CD8-positive, alpha-beta memory T cell (primary cell): ENCODE measurements at regions not wholly inside any gene's neighbourhood (a gene's known extent, or its start where the extent isn't known, plus 50 kb on each side); places are given as distances from the start of the nearest gene placed in this dataset.

Experiments
- CTCF ChIA-PET: fragments of 350-600 bp; sonication (Branson Sonifier 250); formaldehyde crosslinking; loops from one replicate; lab custom pipeline; 2021; ENCODE audit warnings: antibody characterized with exemption; lab: Charles Lee
- POLR2A ChIA-PET: fragments of 350-600 bp; sonication (Branson Sonifier 250); formaldehyde crosslinking; loops from one replicate; lab custom pipeline; 2021; ENCODE audit warnings: antibody characterized with exemption; lab: Charles Lee
- DNase-seq, 5 donors: peaks; one replicate each; pipeline versions ENCODE4 v3.0.0 to v3.0.0-alpha.2; 2020 to 2022; ENCODE audit warnings: mixed read lengths in 1 of 5
- H3K27ac ChIP-seq: one replicate; pipeline ENCODE4 v1.7.0; 2013; ENCODE audit warnings: low read depth, mild to moderate bottlenecking, low read length, moderate library complexity
- H3K27me3 ChIP-seq: 2 replicates; pipeline ENCODE4 v1.7.0; 2013; ENCODE audit warnings: low read length, mild to moderate bottlenecking; ENCODE audit not compliant: insufficient read depth, poor library complexity, severe bottlenecking
- H3K36me3 ChIP-seq: 2 replicates; pipeline ENCODE4 v1.7.0; 2013; ENCODE audit warnings: mild to moderate bottlenecking, low read length, moderate library complexity; ENCODE audit not compliant: insufficient read depth
- H3K4me1 ChIP-seq: 2 replicates; pipeline ENCODE4 v1.7.0; 2013; ENCODE audit warnings: mild to moderate bottlenecking, low read length, moderate library complexity; ENCODE audit not compliant: insufficient read depth
- H3K4me3 ChIP-seq: 2 replicates; pipeline ENCODE4 v1.7.0; 2013; ENCODE audit warnings: mild to moderate bottlenecking, low read length
- H3K9me3 ChIP-seq: 2 replicates; pipeline ENCODE4 v1.7.0; 2013; ENCODE audit warnings: mild to moderate bottlenecking, low read length
- H3K27ac Mint-ChIP-seq, 8 donors: one replicate each; pipeline ENCODE4 v1.8.0; 2020 to 2021; ENCODE audit warnings: mixed read lengths in 8 of 8, mild to moderate bottlenecking in 6 of 8, inconsistent platforms in 3 of 8, moderate library complexity in 3 of 8
- H3K27me3 Mint-ChIP-seq, 2 donors: one replicate each; pipeline ENCODE4 v1.8.0; 2020 to 2021; ENCODE audit warnings: mixed read lengths in 2 of 2, mild to moderate bottlenecking in 1 of 2, moderate library complexity in 1 of 2
- H3K36me3 Mint-ChIP-seq, 3 donors: one replicate each; pipeline ENCODE4 v1.8.0; 2020 to 2021; ENCODE audit warnings: mixed read lengths in 3 of 3, inconsistent platforms in 1 of 3, mild to moderate bottlenecking in 1 of 3
- H3K4me1 Mint-ChIP-seq, 3 donors: one replicate each; pipeline ENCODE4 v1.8.0; 2020 to 2021; ENCODE audit warnings: mixed read lengths in 3 of 3, inconsistent platforms in 1 of 3, mild to moderate bottlenecking in 1 of 3
- H3K4me3 Mint-ChIP-seq, 7 donors: one replicate each; pipeline ENCODE4 v1.8.0; 2020 to 2021; ENCODE audit warnings: mixed read lengths in 7 of 7, mild to moderate bottlenecking in 6 of 7, moderate library complexity in 4 of 7, inconsistent platforms in 2 of 7
- H3K9me3 Mint-ChIP-seq, 5 donors: one replicate each; pipeline ENCODE4 v1.8.0; 2020 to 2022; ENCODE audit warnings: mixed read lengths in 5 of 5, mild to moderate bottlenecking in 3 of 5, moderate library complexity in 2 of 5, inconsistent platforms in 1 of 5

GRCh38 chr3:30248423-30248822 lies 358.0 kb upstream of the TGFBR2 start:
- H3K27me3 ChIP-seq, result no peaks in the 10 kb centered on the region
- ChIA-PET CTCF (no interaction called here), POLR2A (no interaction called here)
- H3K27me3 Mint-ChIP-seq, result peaks cover 2 to 14% of the 10 kb centered on the region in 2 donors
- H3K9me3 Mint-ChIP-seq, result no peaks in the 10 kb centered on the region
- H3K4me1 Mint-ChIP-seq, result peaks cover 2 to 6% (median 5%) of the 10 kb centered on the region in 3 donors
- no peak overlapping the region for H3K27ac Mint-ChIP-seq
- H3K27ac ChIP-seq, result no peak overlapping the region
- H3K4me3 Mint-ChIP-seq, result peak overlapping the region in 1 of 7 donors; percentile 21
- peaks cover 0 to 10% (median 2%) of the 10 kb centered on the region in 3 donors for H3K36me3 Mint-ChIP-seq
- DNase-seq, result no peak
- H3K4me1 ChIP-seq, result no peaks in the 10 kb centered on the region
- no peaks in the 10 kb centered on the region for H3K9me3 ChIP-seq
- no peaks in the 10 kb centered on the region for H3K36me3 ChIP-seq
- no peak overlapping the region for H3K4me3 ChIP-seq

DNA sequence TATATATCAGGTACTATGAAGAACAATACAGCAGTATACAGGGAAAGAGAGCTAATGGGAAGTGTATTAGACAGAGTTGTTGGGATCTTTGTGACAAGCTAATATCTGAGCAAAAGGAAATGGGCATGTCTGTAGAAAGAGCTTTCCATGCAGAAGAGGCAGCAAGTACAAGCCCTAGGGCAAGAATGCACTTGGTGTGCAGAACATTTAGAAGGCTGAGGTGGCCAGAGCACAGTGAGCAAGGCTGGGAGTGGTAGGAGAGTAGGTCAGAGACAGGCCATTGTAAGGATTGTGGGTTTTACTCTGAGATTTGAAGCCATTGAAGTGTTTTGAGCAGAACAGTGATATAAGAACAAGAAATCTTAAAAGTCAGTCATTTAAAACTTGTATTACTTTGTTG lies 353.9 kb upstream of the TGFBR2 start:
- no peak overlapping the region for H3K27ac ChIP-seq
- no peak for DNase-seq
- CTCF ChIA-PET, result no interaction called here
- no peaks in the 10 kb centered on the region for H3K36me3 ChIP-seq
- Mint-ChIP-seq H3K4me1 (peaks cover 2 to 6% (median 5%) of the 10 kb centered on the region in 3 donors), H3K9me3 (no peaks in the 10 kb centered on the region), H3K4me3 (no peak overlapping the region), H3K36me3 (peaks cover 0 to 10% (median 0%) of the 10 kb centered on the region in 3 donors), H3K27ac (peak overlapping the region in 1 of 8 donors; percentile 0), H3K27me3 (peaks cover 0 to 2% of the 10 kb centered on the region in 2 donors)
- no peaks in the 10 kb centered on the region for H3K27me3 ChIP-seq
- H3K4me3 ChIP-seq, result no peak overlapping the region
- no peaks in the 10 kb centered on the region for H3K9me3 ChIP-seq
- no peaks in the 10 kb centered on the region for H3K4me1 ChIP-seq
- POLR2A ChIA-PET, result no interaction called here

DNA sequence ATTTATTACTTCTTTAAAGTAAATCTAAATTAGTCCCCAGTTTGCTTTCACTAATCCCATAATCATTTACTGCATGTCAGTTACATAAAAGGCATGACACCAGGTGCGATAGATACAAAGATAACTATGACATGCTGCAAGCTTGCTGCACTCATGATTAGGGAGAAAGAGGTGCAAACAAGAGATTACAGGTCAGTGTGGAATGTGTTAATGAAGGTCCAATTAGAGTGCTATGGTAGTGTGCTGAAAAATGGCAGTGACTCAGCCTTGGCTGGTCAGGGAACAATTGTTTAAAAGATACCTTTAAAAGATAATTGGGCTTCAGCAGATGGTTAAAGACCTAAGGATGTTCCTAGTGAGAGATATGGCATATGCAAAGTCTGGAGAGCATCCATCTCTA lies 352.6 kb upstream of the TGFBR2 start:
- CTCF ChIA-PET, result no interaction called here
- peaks cover 0 to 10% (median 0%) of the 10 kb centered on the region in 3 donors for H3K36me3 Mint-ChIP-seq
- H3K4me1 Mint-ChIP-seq, result no peaks in the 10 kb centered on the region
- Histone ChIP-seq H3K4me1 (no peaks in the 10 kb centered on the region), H3K4me3 (no peak overlapping the region), H3K36me3 (no peaks in the 10 kb centered on the region), H3K27ac (no peak overlapping the region), H3K9me3 (no peaks in the 10 kb centered on the region), H3K27me3 (no peaks in the 10 kb centered on the region)
- no peak for DNase-seq
- H3K27ac Mint-ChIP-seq, result no peak overlapping the region
- H3K9me3 Mint-ChIP-seq, result no peaks in the 10 kb centered on the region
- POLR2A ChIA-PET, result no interaction called here
- H3K27me3 Mint-ChIP-seq, result peaks cover 0 to 2% of the 10 kb centered on the region in 2 donors
- H3K4me3 Mint-ChIP-seq, result no peak overlapping the region

- no peak for DNase-seq
- H3K4me3 Mint-ChIP-seq, result no peak overlapping the region
- CTCF ChIA-PET, result no interaction called here
- POLR2A ChIA-PET, result no interaction called here
- Histone ChIP-seq H3K36me3 (no peaks in the 10 kb centered on the region), H3K27ac (no peak overlapping the region), H3K4me1 (no peaks in the 10 kb centered on the region), H3K9me3 (no peaks in the 10 kb centered on the region), H3K4me3 (no peak overlapping the region), H3K27me3 (no peaks in the 10 kb centered on the region)
- H3K27me3 Mint-ChIP-seq, result peaks cover 0 to 2% of the 10 kb centered on the region in 2 donors
- no peaks in the 10 kb centered on the region for H3K9me3 Mint-ChIP-seq
- H3K36me3 Mint-ChIP-seq, result peaks cover 0 to 10% (median 0%) of the 10 kb centered on the region in 3 donors
- H3K27ac Mint-ChIP-seq, result peak overlapping the region in 1 of 8 donors; percentile 10
- H3K4me1 Mint-ChIP-seq, result no peaks in the 10 kb centered on the region
Measured at GRCh38 chr3:30256474-30256873, 349.9 kb upstream of the TGFBR2 start.

DNA sequence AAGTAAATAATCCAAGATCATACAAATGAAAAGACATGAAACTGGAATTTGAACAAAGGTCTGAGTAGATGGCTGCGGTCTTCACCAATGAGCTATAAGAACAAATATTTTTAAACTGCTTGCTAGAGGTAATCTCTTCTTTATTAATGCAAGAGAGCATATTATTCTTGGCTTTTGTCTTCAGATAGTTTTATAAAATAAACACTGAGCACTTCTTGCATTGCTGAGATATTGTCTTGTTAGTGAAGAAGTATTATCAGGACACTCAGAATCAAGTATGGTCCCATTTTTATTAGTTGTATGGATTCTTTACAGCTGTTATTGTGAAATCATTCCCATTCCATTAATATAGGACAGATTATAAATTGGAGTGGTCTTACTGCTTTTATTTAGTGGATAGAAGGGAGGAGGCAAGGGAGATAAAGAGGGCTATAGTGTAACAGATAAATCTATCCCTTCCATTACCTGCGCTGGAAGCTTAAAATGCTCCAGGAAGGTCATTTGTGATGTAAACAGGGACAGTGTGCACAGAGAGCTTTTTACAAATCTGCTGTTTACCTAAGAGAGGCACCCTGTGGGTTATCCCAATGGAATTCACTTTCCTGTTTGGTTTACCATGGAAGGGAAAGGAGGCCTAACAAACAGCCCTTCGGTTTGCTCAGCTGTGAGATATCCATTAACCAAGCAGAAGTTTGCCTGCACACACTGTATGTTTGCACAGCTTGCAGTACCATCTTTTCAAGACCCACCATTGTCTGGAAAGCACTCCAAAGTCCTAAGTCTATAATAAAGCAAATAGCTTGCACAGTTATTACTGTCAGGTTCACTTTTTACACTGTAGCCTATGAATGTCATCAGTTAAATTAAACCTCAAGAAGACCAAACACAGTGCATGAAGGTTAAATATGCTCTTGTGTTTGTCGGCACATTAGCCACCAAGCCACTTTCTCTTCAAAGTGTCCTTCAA lies 347.7 kb upstream of the TGFBR2 start:
- ChIA-PET CTCF (no interaction called here), POLR2A (no interaction called here)

GRCh38 chr3:30259730-30260129 lies 346.7 kb upstream of the TGFBR2 start:
- Mint-ChIP-seq H3K27ac (no peak overlapping the region), H3K27me3 (peaks cover 0 to 1% of the 10 kb centered on the region in 2 donors), H3K4me3 (no peak overlapping the region), H3K9me3 (peaks cover 0 to 8% (median 5%) of the 10 kb centered on the region in 5 donors), H3K36me3 (peaks cover 0 to 2% (median 0%) of the 10 kb centered on the region in 3 donors), H3K4me1 (peaks cover 8 to 20% (median 13%) of the 10 kb centered on the region in 3 donors)
- DNase-seq, result no peak
- Histone ChIP-seq H3K27me3 (no peaks in the 10 kb centered on the region), H3K27ac (no peak overlapping the region), H3K36me3 (no peaks in the 10 kb centered on the region), H3K4me1 (peaks cover 15% of the 10 kb centered on the region), H3K4me3 (no peak overlapping the region), H3K9me3 (no peaks in the 10 kb centered on the region)
- ChIA-PET CTCF (no interaction called here), POLR2A (no interaction called here)

More for the DNA sequence above, 347.7 kb upstream of the TGFBR2 start:
- no peaks in the 10 kb centered on the region for H3K36me3 Mint-ChIP-seq
- H3K27ac Mint-ChIP-seq, result no peak overlapping the region
- H3K9me3 Mint-ChIP-seq, result no peaks in the 10 kb centered on the region
- peaks cover 13% of the 10 kb centered on the region for H3K4me1 ChIP-seq
- no peaks in the 10 kb centered on the region for H3K9me3 ChIP-seq
- H3K36me3 ChIP-seq, result no peaks in the 10 kb centered on the region
- H3K4me3 ChIP-seq, result no peak overlapping the region
- H3K27me3 Mint-ChIP-seq, result peaks cover 0 to 1% of the 10 kb centered on the region in 2 donors
- peaks cover 7 to 17% (median 12%) of the 10 kb centered on the region in 3 donors for H3K4me1 Mint-ChIP-seq
- no peak overlapping the region for H3K27ac ChIP-seq
- no peak overlapping the region for H3K4me3 Mint-ChIP-seq
- no peak for DNase-seq
- no peaks in the 10 kb centered on the region for H3K27me3 ChIP-seq

GRCh38 chr3:30260762-30261161 lies 345.6 kb upstream of the TGFBR2 start:
- H3K27ac ChIP-seq, result no peak overlapping the region
- no peak overlapping the region for H3K4me3 ChIP-seq
- H3K4me1 Mint-ChIP-seq, result peaks cover 8 to 20% (median 13%) of the 10 kb centered on the region in 3 donors
- no peaks in the 10 kb centered on the region for H3K9me3 ChIP-seq
- no peaks in the 10 kb centered on the region for H3K27me3 ChIP-seq
- ChIA-PET CTCF (interaction anchor here (1.2 kb wide), 1 partner anchor 63 kb away, joined by 3 read pairs; no protein-coding TSS in a partner anchor), POLR2A (no interaction called here)
- H3K27me3 Mint-ChIP-seq, result peaks cover 0 to 1% of the 10 kb centered on the region in 2 donors
- H3K27ac Mint-ChIP-seq, result no peak overlapping the region
- peaks cover 2 to 4% (median 2%) of the 10 kb centered on the region in 3 donors for H3K36me3 Mint-ChIP-seq
- no peak for DNase-seq
- H3K4me3 Mint-ChIP-seq, result no peak overlapping the region
- peaks cover 2 to 13% (median 9%) of the 10 kb centered on the region in 5 donors for H3K9me3 Mint-ChIP-seq
- no peaks in the 10 kb centered on the region for H3K36me3 ChIP-seq
- peaks cover 15% of the 10 kb centered on the region for H3K4me1 ChIP-seq

DNA sequence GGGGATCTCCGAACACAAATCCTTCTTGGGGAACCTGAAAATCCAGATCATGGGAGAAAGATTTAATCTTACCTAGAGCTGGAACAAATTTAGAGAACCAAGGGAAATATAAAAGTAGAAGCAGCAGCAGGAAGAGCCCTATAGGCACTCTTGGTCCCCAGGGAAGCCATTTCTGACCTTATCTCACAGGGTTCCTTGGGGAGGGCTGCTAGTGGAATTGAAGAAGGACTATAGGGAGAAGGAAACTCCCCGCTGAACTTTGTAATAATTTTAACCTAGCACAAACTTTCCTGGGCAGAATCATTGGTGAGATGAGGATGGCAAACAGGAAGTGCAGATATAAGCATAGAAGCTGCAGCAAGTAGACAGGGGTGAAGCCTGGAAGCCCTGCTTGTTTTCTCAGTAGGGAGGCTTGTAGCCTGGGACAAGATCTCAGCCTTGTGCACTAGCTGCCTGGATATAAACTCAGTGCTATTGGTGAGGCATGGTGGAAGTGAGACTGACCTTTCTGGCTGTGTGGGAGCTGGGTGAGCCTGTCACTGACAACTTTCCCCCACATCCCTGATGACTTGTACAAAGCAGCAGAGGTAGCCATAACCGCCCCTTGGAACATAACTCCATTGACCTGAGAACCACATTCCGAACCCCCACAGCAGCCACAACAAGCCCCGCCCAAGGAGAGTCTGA lies 343.0 kb upstream of the TGFBR2 start:
- CTCF ChIA-PET, result no interaction called here
- H3K4me3 ChIP-seq, result no peak overlapping the region
- Mint-ChIP-seq H3K9me3 (peaks cover 2 to 14% (median 9%) of the 10 kb centered on the region in 5 donors), H3K27ac (peak overlapping the region in 2 of 8 donors; percentile 3 to 37), H3K36me3 (peaks cover 2 to 4% (median 2%) of the 10 kb centered on the region in 3 donors), H3K4me1 (peaks cover 8 to 20% (median 13%) of the 10 kb centered on the region in 3 donors), H3K4me3 (no peak overlapping the region), H3K27me3 (peaks cover 0 to 1% of the 10 kb centered on the region in 2 donors)
- H3K9me3 ChIP-seq, result no peaks in the 10 kb centered on the region
- H3K4me1 ChIP-seq, result peaks cover 15% of the 10 kb centered on the region
- DNase-seq, result no peak
- no peak overlapping the region for H3K27ac ChIP-seq
- H3K27me3 ChIP-seq, result no peaks in the 10 kb centered on the region
- POLR2A ChIA-PET, result no interaction called here
- no peaks in the 10 kb centered on the region for H3K36me3 ChIP-seq
